ENCODE measurements at regions not wholly inside any gene's neighbourhood (a gene's known extent, or its start where the extent isn't known, plus 50 kb on each side); places are given as distances from the start of the nearest gene placed in this dataset.

- Histone ChIP-seq H3K27me3 (ENCODE audit: low read depth) (no peaks in the 10 kb centered on the region), H3K36me3 (no peaks in the 10 kb centered on the region), H3K27ac (replicated peaks) (no peak overlapping the region), H3K9me3 (replicated peaks) (peaks cover 7% of the 10 kb centered on the region), H3K4me1 (no peaks in the 10 kb centered on the region), H3K4me3 (no peak overlapping the region)
- no peak for DNase-seq
- TF ChIP-seq CTCF (IDR thresholded peaks at IDR 0.05; ENCODE audit: borderline replicate concordance), result no peak
- intact Hi-C loops (cut with micrococcal nuclease), result no loop called here
These were observed 1283.7 kb downstream of the MRPL39 start for GRCh38 chr21:24323536-24323935.

GRCh38 chr21:24316277-24316922, 1290.9 kb downstream of the MRPL39 start:
- Histone ChIP-seq H3K27me3 (ENCODE audit: low read depth) (no peaks in the 10 kb centered on the region), H3K36me3 (no peaks in the 10 kb centered on the region), H3K4me3 (no peak overlapping the region), H3K9me3 (replicated peaks) (peaks cover 5% of the 10 kb centered on the region), H3K4me1 (no peaks in the 10 kb centered on the region), H3K27ac (replicated peaks) (no peak overlapping the region)
- intact Hi-C loops (cut with micrococcal nuclease), result no loop called here
- TF ChIP-seq CTCF (IDR thresholded peaks at IDR 0.05; ENCODE audit: borderline replicate concordance), result no peak
- no peak for DNase-seq

GRCh38 chr21:24310788-24311187, 1296.5 kb downstream of the MRPL39 start:
- no peak for TF ChIP-seq CTCF (IDR thresholded peaks at IDR 0.05; ENCODE audit: borderline replicate concordance)
- no peak overlapping the region for H3K27ac ChIP-seq (replicated peaks)
- H3K9me3 ChIP-seq (replicated peaks), result peaks cover 5% of the 10 kb centered on the region
- H3K4me1 ChIP-seq, result no peaks in the 10 kb centered on the region
- no peaks in the 10 kb centered on the region for H3K36me3 ChIP-seq
- no peak overlapping the region for H3K4me3 ChIP-seq
- intact Hi-C loops (cut with micrococcal nuclease), result no loop called here
- no peaks in the 10 kb centered on the region for H3K27me3 ChIP-seq (ENCODE audit: low read depth)
- DNase-seq, result no peak

- Histone ChIP-seq H3K27me3 (ENCODE audit: low read depth) (no peaks in the 10 kb centered on the region), H3K9me3 (replicated peaks) (peaks cover 2% of the 10 kb centered on the region), H3K36me3 (no peaks in the 10 kb centered on the region), H3K4me1 (no peaks in the 10 kb centered on the region), H3K27ac (replicated peaks) (no peak overlapping the region), H3K4me3 (no peak overlapping the region)
- no peak for TF ChIP-seq CTCF (IDR thresholded peaks at IDR 0.05; ENCODE audit: borderline replicate concordance)
- no peak for DNase-seq
- intact Hi-C loops (cut with micrococcal nuclease), result no loop called here
These were observed 1299.1 kb downstream of the MRPL39 start for GRCh38 chr21:24308183-24308582.

GRCh38 chr21:24302400-24302799, 1304.9 kb downstream of the MRPL39 start:
- H3K4me1 ChIP-seq, result no peaks in the 10 kb centered on the region
- H3K36me3 ChIP-seq, result no peaks in the 10 kb centered on the region
- intact Hi-C loops (cut with micrococcal nuclease), result no loop called here
- H3K27me3 ChIP-seq (ENCODE audit: low read depth), result no peaks in the 10 kb centered on the region
- no peak overlapping the region for H3K27ac ChIP-seq (replicated peaks)
- no peak for TF ChIP-seq CTCF (IDR thresholded peaks at IDR 0.05; ENCODE audit: borderline replicate concordance)
- DNase-seq, result no peak
- H3K9me3 ChIP-seq (replicated peaks), result peaks cover 2% of the 10 kb centered on the region
- H3K4me3 ChIP-seq, result no peak overlapping the region

All from left ventricle myocardium inferior (tissue), 1 donor.